ENCODE measurements at regions not wholly inside any gene's neighbourhood (a gene's known extent, or its start where the extent isn't known, plus 50 kb on each side); places are given as distances from the start of the nearest gene placed in this dataset.

DNA sequence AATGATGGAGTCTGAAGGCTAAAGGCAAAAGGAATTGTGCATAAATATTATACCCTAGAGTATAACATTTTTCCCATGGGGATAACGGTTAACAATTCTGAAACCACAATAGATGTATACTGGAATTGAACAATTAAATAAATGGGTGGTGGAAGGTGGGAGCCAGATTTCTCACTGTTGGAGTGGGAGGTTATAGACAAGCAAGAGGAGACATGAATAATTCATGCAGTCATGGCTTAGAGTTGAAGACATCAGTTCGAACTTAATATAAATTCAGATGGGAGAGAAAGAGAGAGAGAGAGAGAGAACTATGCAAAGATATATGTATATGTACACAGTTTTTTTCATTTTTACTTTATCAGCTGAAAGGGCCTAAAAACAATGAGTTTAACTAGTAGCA lies 523.9 kb downstream of the FOXG1 start:
- H3K4me3 ChIP-seq (ENCODE audit: low read depth, low read length) = no peak overlapping the region
- TF ChIP-seq, protein P1, sequence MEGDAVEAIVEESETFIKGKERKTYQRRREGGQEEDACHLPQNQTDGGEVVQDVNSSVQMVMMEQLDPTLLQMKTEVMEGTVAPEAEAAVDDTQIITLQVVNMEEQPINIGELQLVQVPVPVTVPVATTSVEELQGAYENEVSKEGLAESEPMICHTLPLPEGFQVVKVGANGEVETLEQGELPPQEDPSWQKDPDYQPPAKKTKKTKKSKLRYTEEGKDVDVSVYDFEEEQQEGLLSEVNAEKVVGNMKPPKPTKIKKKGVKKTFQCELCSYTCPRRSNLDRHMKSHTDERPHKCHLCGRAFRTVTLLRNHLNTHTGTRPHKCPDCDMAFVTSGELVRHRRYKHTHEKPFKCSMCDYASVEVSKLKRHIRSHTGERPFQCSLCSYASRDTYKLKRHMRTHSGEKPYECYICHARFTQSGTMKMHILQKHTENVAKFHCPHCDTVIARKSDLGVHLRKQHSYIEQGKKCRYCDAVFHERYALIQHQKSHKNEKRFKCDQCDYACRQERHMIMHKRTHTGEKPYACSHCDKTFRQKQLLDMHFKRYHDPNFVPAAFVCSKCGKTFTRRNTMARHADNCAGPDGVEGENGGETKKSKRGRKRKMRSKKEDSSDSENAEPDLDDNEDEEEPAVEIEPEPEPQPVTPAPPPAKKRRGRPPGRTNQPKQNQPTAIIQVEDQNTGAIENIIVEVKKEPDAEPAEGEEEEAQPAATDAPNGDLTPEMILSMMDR (conservative IDR thresholded peaks at IDR 0.05; ENCODE audit: low read depth, low read length) = no peak
- no peak for DNase-seq (ENCODE audit: low read depth)

DNA sequence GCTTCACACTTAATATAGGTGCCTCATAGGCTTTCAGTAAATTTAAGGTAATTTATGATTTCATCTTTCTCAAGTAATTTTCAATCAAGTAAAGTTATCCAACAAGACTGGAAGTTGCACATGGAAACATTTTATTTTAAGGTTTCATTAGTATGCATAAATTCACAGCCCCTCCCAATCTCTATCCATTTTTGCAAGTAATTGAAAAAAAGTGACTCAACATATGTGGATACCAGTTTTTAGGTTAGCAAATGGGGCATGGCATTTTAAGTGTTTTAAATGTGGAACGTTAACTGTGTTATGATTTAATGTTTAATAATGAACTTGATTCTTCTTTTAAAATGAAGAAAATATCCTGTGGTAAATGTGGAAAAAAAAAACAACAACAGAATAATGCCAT lies 532.8 kb downstream of the FOXG1 start:
- TF ChIP-seq, protein P1 (conservative IDR thresholded peaks at IDR 0.05; ENCODE audit: low read depth, low read length) = no peak
- H3K4me3 ChIP-seq (ENCODE audit: low read depth, low read length) = no peak overlapping the region
- DNase-seq (ENCODE audit: low read depth) = no peak

DNA sequence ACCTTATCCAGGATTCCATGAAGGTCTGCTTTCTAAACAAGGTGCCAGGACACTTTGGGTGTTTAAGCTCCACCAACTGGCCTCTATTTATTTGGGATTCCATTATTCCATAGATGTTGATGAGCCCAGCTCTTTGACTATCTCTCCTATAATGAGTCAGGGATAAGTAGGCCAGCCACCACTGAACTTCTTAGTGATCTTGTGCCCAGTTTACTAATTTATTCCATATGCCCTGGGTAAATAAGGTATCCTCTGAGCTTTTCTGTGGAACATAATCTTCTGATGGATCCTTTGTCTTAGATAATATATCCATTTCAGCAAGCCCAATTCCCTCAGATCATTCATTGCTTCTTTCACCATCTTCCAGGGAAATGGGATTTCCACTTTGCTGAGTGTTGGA lies 535.0 kb downstream of the FOXG1 start:
- no peak overlapping the region for H3K4me3 ChIP-seq (ENCODE audit: low read depth, low read length)
- DNase-seq (ENCODE audit: low read depth) = no peak
- TF ChIP-seq, protein P1 (conservative IDR thresholded peaks at IDR 0.05; ENCODE audit: low read depth, low read length) = no peak

- no peak overlapping the region for H3K4me3 ChIP-seq (ENCODE audit: low read depth, low read length)
- no peak for DNase-seq (ENCODE audit: low read depth)
- TF ChIP-seq, protein P1 (conservative IDR thresholded peaks at IDR 0.05; ENCODE audit: low read depth, low read length) = no peak
Measured at GRCh38 chr14:29310210-29310609, 543.6 kb downstream of the FOXG1 start.

GRCh38 chr14:29310757-29311156 lies 544.2 kb downstream of the FOXG1 start:
- TF ChIP-seq, protein P1 (conservative IDR thresholded peaks at IDR 0.05; ENCODE audit: low read depth, low read length) = no peak
- no peak overlapping the region for H3K4me3 ChIP-seq (ENCODE audit: low read depth, low read length)
- no peak for DNase-seq (ENCODE audit: low read depth)

DNA sequence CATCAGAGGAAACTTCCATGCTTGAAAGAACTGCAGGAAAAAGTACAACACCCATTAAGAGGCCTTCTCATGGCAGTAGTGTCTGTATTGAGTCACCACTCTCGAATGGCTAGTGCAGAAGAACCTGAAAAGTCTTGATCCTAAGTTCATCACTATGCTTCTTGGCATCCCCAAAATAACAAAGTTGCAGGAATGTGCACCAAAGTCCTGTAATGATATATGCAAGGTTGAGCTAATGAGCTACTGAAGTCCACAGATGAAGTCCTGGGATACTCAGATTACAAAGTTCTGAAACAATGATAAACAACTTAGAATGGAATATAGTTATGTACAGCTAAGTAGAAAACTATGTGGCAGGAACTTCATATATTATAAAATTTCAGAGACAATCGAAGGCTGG lies 545.4 kb downstream of the FOXG1 start:
- H3K4me3 ChIP-seq (ENCODE audit: low read depth, low read length) = no peak overlapping the region
- DNase-seq (ENCODE audit: low read depth) = no peak
- TF ChIP-seq, protein P1 (conservative IDR thresholded peaks at IDR 0.05; ENCODE audit: low read depth, low read length) = no peak

GRCh38 chr14:29316936-29317335 lies 550.3 kb downstream of the FOXG1 start:
- H3K4me3 ChIP-seq (ENCODE audit: low read depth, low read length) = no peak overlapping the region
- TF ChIP-seq, protein P1 (conservative IDR thresholded peaks at IDR 0.05; ENCODE audit: low read depth, low read length) = no peak
- DNase-seq (ENCODE audit: low read depth) = no peak
